ENCODE measurements at regions not wholly inside any gene's neighbourhood (a gene's known extent, or its start where the extent isn't known, plus 50 kb on each side); places are given as distances from the start of the nearest gene placed in this dataset.
"Not testable (repeated sequence)": the region's sequence is repeated elsewhere in the genome, so short reads cannot be mapped to it uniquely, and the experiment has no call there.

DNA sequence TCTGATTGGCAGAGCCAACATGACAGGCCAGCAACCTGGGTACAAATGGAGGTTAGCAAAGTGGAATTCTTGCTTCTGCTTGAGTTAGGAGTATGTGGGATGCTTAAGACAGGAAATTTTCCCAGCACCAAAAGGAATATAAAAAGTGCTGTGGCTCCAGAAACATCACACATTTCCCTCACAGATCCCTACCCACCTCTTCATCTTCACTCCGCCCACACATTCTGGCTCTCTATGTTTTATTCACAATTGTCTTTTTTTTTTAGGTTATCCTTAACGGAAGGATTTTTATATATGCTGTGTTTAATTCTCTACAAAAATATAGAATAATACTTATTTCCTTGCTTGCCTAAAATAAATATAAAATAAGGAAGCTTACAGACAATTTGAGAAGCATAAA, 563.3 kb upstream of the HS3ST5 start:
- no peak for DNase-seq

DNA sequence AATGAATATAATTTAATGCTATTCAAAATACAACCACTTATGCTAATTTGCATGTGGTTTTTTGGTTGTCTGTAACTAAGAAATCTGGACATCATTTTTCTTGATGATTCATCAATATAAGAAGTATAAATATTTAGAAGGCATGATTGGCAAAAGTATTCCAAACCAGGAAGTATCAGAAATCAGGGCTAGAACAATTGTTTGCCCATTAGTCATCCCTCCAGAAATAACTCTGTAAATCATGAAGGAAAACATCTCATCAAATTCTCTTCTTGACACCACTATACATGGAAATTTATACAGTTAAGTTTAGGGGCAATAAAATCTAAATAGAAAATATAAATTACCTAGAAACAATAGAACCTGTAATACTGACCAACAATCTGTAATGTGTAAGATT, 554.7 kb upstream of the HS3ST5 start:
- no peak for DNase-seq

DNA sequence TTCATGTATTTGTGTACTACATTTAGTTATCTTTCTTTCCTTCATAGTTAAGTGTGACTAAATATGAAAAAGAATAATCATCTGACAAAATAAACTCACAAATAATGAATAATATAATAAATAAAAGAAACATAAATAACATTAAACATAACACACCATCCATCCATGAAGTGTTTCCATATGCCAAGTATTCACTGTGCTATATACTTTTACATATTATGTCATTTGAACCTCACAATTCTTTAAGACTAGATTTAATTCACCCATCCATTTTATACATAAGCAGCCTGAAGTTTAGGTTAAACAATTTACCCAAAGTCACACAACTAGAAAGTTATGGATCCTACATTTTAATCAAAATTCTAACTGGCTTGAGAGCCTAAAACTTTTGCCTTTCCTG, 549.4 kb upstream of the HS3ST5 start:
- DNase-seq: no peak

DNA sequence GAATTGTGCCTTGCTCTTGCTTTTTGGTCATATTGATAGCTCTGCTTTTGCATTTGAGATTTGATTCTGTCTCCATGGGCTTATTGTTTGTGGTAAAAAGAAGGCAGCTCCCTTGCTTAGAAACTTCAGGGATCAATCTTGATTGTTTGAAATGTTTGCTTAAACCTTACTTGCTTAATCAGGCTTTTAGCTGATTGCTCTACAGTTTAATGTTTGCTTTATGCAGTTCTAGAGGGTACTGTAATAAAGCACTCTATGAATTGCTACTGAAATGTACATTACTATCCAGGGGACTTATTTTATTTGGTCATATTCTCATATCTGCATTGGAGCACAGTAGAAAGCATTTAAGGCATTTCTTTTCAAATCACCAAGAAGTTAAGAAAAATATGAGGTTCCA, 545.4 kb upstream of the HS3ST5 start:
- no peak for DNase-seq

DNA sequence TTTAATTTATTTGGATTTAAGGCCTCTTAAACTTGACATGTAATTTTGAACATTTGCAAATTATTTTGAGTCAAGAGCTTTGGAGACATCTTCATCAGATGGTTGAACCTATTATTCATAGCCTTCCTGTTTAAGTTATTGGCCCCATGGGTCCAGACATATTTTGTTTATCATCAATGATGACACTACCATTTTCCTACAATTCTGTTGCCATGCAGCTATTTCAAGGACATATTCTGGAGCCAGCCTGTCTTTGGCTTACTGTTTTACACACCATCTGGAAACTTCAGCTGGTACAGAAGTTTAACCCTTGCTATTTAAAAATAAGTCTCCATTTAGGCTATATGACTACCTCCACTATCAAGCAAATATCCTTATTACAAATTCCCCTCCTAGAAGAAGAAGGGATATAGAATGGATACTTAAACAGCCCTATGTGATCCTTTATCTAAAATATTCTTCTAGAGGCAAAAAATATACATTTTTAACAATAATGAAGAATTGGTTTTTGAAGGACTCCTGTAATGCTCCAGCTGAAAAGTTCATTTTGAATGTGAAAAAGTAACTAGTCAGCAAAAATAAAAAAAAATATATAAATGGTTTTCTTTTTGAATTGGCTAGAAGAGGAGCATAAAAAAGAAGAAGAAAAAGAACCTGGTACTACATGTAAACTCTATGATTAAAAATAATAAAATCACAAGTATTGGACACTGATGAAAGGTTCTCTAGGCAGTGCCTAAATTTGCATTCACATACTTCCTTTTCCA, 544.0 kb upstream of the HS3ST5 start:
- no peak for DNase-seq

DNA sequence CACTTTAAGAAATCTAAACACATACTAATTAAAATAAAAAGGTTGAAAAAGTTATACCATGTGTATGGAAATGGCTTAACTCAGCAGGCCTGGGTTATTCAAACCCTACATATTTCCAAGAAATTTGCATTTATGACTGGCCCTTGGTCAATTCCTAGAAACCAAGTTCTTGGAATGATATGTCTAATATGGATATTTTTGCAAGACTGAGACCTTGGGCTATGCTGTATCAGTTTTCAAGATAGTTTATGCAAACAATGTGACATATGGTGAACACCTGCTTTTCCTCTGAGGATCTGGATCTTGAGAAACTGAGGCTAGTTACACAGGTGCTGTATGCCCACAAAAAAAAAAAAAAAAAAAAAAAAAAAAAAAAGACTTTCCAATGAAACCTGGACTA, 536.9 kb upstream of the HS3ST5 start:
- no peak for DNase-seq

DNA sequence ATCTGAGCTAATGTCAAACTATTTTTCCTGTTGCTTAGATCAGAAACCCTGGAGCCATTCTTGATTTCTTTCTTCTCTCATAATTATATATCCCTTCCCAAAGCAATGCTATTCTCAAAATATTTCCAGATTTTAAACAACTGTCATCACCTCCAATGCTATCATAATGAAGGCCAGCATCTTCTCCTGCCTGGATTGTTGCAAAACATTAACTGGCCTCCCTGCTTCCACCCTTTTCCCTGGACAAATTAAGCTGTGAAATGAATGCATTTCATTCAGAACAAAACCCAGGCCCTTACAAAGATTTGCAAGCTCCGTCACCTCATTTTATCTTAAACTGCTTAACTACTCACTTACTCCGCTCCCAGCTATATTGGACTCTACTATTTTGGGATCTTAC, 535.3 kb upstream of the HS3ST5 start:
- no peak for DNase-seq

DNA sequence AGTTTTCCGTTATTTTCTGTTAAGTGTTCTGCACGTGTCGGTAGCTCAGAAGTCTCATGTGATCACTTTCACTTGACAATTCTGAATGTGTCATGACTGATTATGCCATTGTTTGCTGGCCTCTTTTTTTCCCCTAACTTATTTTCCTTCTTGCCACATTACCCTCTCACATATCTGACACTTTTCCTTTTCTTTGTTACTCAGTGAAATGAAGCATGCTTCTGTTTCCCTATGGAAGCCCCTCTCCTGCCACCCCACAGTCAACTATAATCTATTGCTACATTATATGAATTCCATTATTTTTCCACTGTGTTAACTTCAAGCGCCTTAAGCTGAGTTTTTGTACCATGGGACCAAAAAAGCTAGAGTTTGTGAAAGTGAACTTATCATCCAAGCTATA, 531.6 kb upstream of the HS3ST5 start:
- DNase-seq: no peak

DNA sequence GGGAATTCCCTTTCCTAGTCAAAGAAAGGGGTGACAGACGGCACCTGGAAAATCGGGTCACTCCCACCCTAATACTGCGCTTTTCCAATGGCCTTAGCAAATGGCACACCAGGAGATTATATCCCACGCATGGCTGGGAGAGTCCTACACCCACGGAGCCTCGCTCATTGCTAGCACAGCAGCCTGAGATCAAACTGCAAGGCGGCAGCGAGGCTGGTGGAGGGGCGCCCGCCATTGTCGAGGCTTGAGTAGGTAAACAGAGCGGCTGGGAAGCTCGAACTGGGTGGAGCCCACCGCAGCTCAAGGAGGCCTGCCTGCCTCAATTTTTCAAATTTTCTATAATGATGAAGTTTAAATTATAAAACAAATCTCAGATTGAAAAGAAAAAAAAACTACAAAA, 522.7 kb upstream of the HS3ST5 start:
- not testable (repeated sequence) for DNase-seq

DNA sequence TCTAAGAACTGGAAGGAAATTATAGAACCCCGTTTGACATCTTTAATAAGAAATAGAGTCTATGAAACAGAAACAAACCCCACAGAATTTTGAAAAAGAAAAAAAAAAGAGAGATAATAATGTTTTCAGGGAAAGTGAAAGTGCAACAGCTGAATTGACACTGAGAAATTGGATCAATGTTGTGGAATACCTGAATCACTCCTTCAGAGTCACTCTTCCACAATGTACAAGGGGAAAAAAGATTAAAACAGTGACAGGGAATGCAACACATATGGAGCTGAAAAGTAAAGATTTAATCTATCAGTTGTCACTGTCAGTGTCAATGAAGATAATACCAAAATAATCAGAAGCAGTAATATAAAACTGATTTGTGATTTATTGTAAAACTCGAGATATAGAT, 520.8 kb upstream of the HS3ST5 start:
- DNase-seq: no peak

DNA sequence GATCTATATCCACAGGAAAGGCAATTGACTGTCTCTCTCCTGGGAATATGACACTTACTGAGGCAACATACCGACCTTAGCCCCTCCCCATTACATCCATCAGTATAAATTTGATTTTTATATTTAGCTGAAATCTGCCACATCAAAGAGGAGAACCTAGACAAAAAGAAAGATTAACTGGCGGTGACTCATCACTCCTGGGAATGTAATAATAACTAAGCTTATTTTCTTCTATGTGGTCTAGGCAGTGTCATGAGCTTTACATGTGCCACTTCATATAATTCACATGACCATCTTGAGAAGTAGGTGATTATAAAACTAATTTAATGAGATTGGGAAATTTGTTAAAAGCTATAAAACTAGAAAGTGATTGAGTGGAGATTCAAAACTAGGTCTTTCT, 520.0 kb upstream of the HS3ST5 start:
- no peak for DNase-seq

DNA sequence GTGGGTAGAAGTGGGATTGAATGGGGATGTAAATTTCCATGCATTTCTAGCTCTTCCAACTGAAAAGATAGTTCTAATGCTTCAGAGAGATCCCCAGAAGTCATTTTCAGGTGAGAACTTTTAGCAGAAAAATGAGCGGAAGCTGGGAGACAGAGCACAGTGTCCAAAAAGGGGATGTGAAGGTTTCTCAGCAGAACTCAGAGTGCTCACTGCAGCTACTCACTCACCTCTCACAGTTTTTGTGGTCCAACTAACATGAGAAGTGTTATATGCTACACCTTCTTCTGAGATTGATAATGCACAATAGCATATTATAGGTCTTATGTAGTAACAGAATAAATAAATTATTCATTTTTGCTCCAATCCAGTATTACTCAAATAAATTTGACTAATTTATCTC, 519.2 kb upstream of the HS3ST5 start:
- no peak for DNase-seq

DNA sequence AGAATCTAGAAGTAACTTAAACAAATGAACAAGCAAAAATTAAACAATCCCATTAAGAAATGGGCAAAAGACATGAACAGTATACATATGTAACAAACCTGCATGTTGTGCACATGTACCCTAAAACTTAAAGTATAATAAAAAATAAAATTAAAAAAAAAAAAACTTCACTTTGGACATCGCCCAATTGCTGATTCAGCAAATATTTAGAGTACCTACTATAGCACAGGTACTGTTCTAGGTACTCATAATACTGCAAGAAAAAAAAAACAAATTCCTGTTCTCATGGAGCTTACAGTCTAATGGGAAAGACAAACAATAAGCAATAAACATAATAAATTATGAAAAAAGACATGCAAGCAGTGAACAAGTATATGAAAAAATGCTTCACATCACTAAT, 501.5 kb upstream of the HS3ST5 start:
- DNase-seq: no peak

DNA sequence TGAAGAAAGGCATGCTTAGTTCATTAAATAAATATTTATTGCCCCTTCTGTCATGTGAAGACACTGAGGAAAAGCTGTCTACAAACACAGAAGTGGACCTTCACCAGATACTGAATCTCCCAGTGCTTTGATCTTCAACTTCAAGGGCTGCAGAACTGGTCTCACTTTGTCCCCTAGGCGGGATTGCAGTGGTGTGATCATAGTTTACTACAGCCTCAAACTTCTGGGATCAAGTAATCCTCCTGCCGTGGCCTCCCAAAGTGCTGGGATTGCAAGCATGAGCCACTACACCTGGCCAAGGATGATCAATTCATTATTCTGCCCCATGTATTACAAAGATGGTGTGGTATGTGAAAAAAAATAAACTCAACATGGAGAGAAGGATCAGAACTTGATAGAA, 496.2 kb upstream of the HS3ST5 start:
- no peak for DNase-seq

DNA sequence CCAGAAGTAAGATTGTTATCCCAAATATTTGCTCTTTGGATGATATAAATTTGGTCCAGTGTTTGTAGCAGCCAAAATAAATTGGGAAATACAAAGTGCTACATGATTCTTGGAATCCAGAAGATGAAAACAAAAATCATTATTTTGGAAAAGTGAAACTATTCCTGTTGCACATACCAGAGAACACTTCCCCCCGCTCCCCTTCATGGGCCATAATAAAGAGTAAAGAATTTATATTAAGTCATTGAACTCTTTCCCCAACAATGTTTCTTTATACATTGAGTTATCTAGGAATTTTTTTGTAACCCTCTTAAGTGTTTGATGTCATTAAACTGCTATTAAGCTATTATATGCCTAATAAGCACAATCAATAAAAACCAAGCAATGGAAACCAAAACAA, 490.4 kb upstream of the HS3ST5 start:
- no peak for DNase-seq

DNA sequence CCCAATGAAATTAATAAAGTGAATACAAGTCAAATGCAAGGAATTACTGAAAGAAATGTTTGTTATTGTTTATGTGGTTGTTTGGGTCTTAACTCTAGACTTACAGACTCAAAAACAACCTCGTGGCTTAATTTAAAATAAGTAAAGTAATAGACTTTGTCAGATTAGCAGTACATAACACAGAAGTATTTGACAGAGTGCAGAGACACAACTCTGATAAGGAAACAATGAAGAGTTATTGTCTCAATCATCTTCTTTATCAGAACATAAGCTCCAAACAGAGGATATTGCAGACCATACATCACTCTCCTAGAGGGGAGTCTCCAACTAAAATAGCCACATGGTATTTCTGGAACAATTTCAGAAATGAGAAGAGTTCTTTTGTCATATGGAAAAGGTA, 487.7 kb upstream of the HS3ST5 start:
- DNase-seq: no peak

DNA sequence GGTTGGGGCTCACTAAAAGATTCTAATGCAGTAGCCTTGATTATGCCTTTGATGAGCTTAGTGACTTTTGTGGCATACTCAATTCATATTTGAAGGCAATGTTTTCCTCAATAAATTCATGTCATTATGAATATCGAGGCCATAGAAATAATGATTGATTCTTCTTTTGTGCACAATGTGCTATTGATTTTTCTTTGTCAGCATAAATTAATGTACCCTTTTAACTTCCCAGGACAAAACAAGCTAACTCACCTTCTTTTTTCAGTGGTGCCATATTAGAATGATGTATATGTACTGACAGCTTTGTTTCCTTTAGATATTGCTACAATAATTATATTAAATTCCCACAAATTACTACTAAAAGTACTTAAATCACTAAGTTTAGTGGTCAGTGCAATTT, 484.3 kb upstream of the HS3ST5 start:
- no peak for DNase-seq

DNA sequence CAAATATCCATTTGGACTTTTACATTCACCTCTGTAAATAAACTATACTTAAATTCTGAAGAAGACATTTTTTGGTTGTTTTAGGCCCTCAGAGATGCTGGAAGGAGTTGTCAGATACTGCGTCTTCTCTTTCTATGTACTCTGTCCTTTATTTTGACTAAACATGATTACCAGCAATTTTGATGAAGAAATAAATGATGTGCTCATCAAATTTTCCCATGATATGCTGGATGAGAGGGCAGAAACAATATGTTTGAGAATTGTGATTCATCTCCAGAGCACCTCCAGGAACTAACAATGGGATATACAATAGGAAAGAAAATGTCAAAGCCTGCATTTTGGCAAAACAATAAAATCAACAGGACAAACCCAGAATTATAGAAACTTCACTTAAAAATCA, 481.6 kb upstream of the HS3ST5 start:
- no peak for DNase-seq

DNA sequence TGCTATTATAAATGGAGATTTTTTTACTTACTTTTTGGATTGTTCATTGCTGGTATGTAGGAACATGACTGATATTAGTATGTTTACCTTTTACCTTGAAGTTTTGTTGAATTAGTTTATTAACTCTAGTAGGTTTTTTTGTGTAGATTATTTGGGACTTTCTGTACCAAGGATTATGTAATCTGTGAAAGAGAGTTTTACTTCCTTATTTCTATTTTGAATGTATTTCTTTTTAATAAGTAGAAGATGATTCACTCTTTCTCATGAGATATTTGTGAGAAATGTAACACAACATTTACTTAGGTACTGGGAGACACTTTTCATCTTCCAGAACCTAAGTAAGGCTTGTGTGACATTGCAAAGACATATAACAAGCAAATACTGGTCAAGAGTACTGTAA, 473.9 kb upstream of the HS3ST5 start:
- DNase-seq: no peak

DNA sequence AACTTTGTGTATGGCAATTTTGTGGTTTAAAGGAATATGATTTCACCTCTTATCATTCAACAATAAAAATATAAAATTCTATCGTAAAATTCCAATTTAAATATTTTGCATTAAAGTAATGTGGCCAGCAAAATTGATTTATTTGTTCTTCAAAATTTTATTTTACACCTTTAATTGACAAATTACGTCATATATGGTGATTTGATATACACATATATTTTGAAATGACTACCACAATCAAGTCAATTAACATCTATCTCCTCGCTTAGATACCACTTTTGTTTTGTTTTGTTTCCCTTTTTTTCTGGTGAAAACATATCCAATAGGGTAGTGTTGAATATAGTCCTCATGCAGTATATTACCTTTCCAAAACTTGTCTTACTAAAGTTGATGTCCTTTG, 467.6 kb upstream of the HS3ST5 start:
- no peak for DNase-seq

DNA sequence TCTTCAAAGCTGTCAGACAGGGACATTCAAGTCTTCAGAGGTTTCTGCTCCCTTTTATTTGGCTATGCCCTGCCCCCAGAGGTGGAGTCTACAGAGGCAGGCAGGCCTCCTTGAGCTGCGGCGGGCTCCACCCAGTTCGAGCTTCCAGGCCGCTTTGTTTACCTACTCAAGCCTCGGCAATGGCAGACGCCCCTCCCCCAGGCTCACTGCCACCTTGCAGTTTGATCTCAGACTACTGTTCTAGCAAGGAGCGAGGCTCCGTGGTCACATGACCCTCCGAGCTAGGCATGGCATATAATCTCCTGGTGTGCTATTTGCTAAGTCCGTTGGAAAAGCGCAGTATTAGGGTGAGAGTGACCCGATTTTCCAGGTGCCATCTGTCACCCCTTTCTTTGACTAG, 462.6 kb upstream of the HS3ST5 start:
- not testable (repeated sequence) for DNase-seq

DNA sequence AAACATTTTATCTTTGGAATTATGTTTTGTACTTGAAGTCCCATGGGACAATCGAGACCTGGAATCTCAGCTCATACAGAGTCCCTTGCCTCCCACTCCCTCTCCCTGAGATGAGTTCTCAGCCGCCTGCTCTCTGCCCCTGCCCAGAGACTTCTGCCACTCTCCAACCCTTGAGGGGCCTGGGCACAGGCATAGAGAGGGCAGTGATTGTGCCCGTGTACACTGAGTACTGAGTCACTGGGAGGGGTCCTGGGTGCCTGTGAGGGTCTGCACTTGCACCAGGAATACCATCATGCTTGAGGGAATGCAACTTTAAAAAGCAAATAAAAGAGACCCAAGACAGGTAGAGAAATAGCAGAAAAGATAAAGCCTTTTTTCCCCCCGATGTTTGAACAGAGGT, 453.8 kb upstream of the HS3ST5 start:
- no peak for DNase-seq

DNA sequence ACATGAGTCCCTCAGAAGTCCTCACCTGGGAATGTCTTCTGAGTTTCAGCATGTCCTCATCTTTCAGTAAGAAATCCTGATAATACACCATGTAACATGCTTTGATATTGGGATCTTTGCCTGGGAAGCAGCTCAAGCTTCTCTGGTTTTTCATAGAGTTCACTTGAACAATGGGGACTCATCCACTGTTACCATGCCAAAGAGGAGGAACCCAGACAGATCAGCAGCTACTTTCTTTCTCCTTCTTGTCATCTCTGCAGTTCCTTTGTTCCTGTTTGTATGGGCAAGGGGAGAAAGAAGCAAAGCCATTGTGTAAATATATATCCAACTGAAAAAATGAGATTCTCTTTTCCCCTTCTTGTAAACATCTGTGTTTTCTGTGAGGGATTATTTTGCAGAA, 450.6 kb upstream of the HS3ST5 start:
- no peak for DNase-seq

DNA sequence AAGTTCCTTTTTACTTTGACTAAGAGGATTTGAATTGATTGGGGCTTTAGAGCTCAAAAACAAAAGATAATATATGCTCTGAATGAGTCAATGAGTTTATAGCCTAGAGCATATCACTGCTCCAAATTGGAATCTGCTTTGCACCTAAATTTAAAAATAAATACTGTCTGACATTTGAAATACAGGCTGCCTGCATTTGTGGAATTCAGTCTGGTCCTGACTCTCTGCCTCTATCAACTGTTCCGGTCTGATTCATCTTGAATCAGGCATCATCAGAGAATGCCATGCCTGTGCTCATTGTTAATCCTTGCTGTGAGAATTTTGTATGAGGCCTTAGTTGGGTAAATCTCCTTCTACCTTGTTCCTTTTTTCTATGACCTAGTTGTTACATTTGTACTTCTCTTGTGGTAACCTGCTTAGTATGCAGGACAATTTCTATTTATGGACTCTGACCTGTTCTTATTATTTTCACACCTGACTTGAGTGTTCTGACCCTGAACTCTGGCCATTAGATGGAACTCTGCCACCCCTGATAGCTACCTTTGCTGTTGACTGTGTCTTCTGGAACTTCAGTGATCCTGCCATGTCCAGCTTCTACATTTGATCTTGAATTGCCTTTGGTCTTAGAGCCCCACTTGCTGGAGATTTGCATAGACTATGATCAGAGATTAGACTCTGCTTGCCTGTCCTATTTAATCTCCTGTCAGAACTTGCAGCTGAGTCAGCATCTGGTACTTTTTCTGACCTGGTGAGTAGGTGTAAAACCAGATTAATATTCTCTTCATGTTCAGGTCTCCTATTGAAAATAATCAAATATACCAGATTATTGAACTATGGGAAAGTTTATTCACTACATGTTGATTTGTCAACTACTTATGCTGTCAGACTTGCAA, 442.7 kb upstream of the HS3ST5 start:
- no peak for DNase-seq
